GM13976 (cell line): ENCODE measurements at regions not wholly inside any gene's neighbourhood (a gene's known extent, or its start where the extent isn't known, plus 50 kb on each side); places are given as distances from the start of the nearest gene placed in this dataset.

Source experiments
- DNase-seq: peaks from one replicate; pipeline ENCODE4 v3.0.0; 2012; ENCODE audit warnings: low spot score
- in situ Hi-C: fragments of 300-500 bp; cut with MboI; formaldehyde crosslinking; loops from one replicate; pipeline ENCODE4 v1.12.0; 2022; ENCODE audit warnings: low sequenced_read_pairs, mixed read lengths, inconsistent platforms; ENCODE audit not compliant: unreplicated experiment
- TF ChIP-seq, protein P1 (sequence below): IDR thresholded peaks from 2 replicates; pipeline ENCODE4 v1.5.1; 2012; ENCODE audit warnings: borderline replicate concordance, mild to moderate bottlenecking; ENCODE audit not compliant: insufficient read depth; ENCODE audit errors: extremely low read depth, missing control alignments, control extremely low read depth

DNA sequence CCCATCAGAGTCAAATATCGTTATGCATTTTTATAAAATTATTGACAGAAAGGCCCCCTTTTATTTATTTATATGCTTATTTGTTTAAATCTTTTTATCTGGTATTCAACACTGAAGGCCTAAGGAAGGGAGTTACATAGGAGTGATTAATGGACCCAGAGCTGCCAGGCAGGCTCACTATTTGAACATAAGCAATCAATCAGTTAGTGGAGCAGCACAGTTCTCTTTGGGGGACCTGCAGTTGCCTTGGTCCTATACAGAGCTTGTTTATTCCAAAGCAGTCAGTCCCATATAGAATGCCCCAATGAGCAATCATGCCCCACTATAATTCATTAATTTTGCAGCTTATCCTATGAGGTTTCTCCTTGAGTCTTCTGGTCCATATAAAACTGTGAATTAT is 389.4 kb upstream of the GOT2 start:
- TF ChIP-seq, protein P1, sequence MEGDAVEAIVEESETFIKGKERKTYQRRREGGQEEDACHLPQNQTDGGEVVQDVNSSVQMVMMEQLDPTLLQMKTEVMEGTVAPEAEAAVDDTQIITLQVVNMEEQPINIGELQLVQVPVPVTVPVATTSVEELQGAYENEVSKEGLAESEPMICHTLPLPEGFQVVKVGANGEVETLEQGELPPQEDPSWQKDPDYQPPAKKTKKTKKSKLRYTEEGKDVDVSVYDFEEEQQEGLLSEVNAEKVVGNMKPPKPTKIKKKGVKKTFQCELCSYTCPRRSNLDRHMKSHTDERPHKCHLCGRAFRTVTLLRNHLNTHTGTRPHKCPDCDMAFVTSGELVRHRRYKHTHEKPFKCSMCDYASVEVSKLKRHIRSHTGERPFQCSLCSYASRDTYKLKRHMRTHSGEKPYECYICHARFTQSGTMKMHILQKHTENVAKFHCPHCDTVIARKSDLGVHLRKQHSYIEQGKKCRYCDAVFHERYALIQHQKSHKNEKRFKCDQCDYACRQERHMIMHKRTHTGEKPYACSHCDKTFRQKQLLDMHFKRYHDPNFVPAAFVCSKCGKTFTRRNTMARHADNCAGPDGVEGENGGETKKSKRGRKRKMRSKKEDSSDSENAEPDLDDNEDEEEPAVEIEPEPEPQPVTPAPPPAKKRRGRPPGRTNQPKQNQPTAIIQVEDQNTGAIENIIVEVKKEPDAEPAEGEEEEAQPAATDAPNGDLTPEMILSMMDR, result no peak
- in situ Hi-C loops, result no loop called here
- DNase-seq, result no peak

DNA sequence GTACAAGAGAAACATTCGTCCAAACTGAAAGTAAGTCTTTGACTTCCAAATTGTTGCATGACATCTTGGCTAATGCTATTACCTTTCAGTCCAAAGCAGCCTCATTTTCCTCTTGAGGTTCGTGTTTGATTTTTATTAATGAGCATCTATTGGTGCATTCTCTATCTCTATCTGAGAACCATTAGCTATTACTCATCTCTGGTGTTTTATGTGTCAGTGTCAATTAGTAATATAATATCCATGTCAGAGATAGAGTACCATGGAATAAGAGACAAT is 388.1 kb upstream of the GOT2 start:
- TF ChIP-seq, protein P1, result no peak
- in situ Hi-C loops, result no loop called here
- no peak for DNase-seq

DNA sequence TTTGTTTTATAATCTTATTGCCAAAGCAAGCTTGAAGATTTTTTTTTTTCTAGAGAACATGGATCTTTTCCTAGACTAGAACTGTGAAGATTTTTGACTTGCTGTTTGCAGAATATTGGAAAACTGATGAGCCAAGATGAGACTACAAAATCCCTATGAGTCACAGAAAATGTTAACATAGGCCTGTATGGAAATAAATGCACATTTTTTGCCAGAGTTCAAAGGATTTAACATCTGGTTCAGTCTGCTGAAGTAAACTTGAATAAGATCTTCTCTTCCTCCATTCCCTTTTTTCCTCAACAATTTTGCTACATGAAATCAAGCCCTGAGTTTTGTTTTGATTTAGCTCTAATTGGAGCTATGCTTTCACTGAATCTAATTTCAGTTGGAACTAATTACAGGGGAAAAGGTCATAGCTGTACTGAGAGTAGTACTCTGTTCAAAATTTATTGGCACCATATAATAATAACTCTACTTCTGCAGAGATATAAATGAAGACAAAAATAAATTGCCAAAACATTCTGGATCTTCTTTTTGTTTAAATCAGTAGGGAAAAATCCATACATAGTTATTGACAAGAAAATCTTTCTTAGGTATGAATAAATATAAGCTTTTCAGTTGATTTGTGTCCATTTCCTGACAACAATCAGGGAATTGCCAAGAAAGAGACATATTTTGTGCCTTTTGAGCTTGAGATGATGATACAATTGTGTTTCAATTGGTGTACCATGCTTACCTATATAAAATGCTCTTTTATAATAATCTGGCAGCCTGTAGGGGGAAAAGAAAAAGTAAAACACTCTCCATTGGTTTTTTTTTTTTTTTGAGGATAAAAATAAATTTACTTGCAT is 387.5 kb upstream of the GOT2 start:
- TF ChIP-seq, protein P1, result no peak
- in situ Hi-C loops, result no loop called here
- DNase-seq, result no peak

DNA sequence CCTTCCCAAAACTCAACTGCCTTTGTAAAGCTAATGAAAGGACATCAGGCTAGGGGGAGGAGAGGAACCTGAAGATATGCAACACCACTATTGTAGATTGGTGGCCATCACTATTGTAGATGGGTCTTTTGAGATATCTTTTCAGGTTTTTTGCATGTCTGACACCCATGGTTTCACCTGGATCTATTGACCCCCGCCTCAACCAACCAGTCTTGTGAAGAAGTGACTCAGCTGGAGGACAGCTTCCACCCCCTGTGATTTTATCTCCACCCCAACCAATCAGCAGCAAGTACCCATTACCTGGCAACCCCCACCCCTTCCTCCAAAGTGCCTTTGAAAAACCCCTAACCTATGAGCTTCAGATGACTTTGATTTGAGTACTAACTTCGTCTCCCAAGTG is 382.6 kb upstream of the GOT2 start:
- in situ Hi-C loops, result no loop called here
- TF ChIP-seq, protein P1, result no peak
- DNase-seq, result no peak

DNA sequence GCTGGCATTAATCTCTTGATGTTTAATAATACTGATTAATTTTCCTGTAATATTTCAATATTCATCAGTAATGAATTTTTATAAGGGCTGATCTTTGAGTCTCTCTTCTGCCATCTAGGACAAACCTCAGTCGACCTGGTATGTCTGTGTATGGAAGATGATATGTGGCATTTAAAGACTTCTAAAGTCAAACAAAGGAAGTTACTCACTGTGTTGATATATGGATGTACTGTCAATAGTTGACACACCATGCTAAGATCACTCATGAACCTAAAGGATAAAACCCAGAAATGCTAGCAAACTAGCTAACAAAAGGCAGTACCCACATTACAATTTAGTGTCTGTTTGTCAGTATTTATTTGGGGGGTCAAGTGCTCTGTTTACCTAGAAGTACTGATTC is 380.7 kb upstream of the GOT2 start:
- no peak for DNase-seq
- in situ Hi-C loops, result no loop called here
- TF ChIP-seq, protein P1, result no peak

DNA sequence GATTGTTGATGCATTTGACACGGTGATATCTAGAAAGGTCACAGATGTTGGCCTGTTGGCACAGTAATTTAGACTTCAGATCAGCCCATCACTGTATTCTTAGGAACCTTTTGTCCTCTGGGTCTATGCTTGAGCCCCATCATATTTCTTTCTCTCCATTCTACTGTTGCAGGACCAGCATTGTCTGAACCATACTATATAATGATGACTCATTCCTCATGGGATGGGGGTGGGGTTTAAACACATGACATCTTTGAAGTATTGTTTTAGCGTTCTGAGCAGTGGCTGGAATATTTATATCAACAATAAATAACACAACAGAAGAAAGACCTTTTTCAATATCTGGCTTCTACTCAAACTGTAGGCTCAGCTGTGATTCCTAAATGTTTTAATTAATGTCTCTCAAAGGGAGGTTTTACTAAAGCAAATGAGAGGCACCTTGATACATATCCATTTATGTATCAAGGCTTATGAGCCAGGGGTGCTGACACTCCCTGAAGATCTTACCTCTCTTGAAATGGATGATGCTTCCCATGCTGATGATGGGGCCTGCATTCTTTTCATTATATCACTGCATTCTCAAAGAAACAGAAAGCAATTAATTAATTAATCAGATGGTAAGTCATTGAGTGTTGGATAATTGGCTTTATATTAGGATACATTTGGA is 379.0 kb upstream of the GOT2 start:
- DNase-seq, result no peak
- in situ Hi-C loops, result no loop called here

More for the DNA sequence above, 379.0 kb upstream of the GOT2 start:
- TF ChIP-seq, protein P1, result no peak
